ENCODE measurements at regions not wholly inside any gene's neighbourhood (a gene's known extent, or its start where the extent isn't known, plus 50 kb on each side); places are given as distances from the start of the nearest gene placed in this dataset.
"Not testable (repeated sequence)": the region's sequence is repeated elsewhere in the genome, so short reads cannot be mapped to it uniquely, and the experiment has no call there.

GRCh38 chr18:66136039-66136438, 385.2 kb downstream of the CDH7 start:
- no peak for DNase-seq

DNA sequence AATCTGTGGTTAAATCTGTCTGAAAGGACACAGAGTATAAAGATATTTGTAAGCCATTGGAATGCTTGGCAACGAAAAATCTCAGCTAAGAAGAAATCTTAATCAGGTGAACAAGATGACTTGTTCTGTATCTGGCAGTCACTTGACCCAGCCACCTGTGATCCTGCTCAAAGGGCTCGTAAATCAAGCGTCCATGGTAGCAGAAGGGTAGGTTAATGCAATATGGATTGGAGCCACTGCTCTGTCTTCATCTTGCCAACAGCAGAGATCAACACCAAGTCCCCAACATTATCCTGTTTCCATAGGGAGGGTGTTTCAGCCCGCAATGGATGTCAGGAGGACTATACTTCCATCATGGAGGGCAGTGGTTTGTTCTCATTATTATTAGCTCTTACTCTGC, 378.4 kb downstream of the CDH7 start:
- no peak for DNase-seq

DNA sequence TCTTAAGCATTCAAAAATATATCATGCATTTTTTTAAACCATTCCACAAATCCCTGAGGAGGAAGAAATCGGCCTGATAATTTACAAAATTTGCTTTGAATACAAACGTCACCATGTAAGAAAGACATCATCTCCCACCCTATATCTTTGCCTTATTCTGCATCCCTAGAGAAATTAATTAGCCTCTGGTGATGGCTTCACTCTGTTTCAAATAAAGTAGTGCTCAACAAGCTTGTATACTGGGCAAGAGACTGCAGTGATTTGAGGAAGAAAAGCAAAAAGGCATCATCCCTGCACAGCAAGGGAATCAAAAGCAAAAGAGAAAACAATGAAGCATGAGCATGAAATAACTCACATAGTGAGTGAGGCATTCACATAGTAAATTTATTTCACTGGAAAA, 375.5 kb downstream of the CDH7 start:
- no peak for DNase-seq

- DNase-seq = no peak
Measured at GRCh38 chr18:66124394-66124793, 373.6 kb downstream of the CDH7 start.

DNA sequence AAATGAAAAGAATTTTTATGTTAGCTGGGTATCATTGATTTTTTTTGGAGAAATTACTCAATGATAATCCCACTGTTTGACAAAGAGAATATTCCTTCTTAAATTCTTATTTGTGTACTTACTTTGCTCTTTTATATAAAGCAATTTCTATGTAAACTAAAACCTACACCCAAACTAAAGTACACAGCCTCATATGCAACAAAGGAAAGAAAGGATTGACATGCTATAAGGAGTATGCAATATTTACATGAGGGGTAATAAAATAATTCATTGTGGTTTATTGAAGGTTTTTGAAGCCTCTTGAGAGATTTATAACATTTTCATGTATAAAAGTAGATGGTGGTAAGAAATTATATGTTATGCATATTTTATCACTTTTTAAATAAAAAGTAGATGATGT, 368.5 kb downstream of the CDH7 start:
- DNase-seq = no peak

- no peak for DNase-seq
Measured at GRCh38 chr18:66111018-66111417, 360.2 kb downstream of the CDH7 start.

DNA sequence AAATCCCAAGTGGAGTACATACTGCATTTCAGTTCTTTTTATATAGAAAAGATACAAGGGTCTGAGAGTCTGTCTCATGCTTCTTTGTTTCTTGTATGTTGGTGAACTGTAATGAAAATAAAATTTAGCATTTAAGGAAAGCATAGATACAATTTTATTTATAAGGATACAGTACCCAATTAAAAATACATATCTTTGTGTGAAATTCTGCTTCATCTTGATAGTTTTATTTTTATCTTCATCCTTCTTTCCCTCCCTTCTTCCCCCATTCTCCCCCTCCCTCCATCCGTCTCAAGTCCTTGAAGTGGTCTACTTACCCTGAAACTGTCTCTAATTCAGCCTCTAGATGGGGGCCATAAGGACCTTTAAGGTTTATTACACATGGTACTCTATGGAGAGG, 359.8 kb downstream of the CDH7 start:
- no peak for DNase-seq

GRCh38 chr18:66109981-66110380, 359.2 kb downstream of the CDH7 start:
- DNase-seq = no peak

DNA sequence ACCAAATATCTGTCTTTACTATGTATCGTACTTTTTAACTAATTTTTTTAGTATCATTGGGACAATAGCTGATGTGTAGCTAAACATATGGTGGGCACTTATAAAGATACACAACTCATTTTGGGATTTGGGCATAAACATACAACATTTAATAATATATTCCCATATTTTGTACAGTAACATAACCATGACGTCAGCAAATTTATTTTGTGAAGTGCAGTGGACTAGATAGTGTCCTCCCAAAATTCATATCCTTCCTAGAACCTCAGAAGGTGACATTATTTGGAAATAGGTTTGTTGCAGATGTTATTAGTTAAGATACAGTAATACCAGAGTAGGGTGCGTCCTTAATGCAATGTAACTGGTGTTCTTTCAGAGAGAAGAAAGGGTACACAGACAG, 356.7 kb downstream of the CDH7 start:
- DNase-seq = no peak

DNA sequence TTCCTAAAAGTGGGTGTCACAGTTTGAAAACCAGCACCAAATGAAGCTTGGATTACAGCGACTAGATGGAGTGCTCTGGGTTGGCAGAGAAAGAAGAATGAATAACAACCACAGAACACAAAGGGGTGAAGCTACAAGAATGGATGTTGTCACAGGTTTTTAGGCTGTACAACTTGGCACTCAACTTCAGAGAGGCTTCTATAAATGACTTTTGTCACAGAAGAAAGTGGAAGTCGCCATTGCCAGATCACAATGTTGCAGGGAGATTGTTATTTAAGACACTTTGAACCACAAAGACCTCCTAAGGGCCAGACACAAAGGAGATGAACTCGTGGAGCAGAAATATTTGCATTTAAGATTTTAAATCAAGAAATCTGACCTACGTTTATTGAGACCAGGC, 354.2 kb downstream of the CDH7 start:
- no peak for DNase-seq

DNA sequence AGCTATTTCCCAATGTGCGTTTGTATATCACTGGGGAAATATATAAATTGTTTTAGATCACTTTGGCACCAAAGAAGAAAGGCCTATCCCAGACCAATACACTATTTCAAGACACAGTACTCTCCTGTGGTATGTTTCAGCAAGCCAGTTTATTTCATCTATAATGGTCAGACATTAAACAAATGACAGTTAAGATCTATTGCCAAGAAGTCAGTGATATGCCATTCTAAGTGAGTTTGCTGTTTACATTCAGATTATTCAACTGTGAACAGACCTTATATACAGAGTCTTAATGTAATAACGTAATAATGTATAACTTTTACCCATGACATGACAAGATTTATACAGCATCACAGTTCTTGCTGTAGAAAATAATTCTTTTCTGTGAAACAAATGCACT, 352.7 kb downstream of the CDH7 start:
- no peak for DNase-seq

- DNase-seq = no peak
Measured at GRCh38 chr18:66083078-66083477, 332.3 kb downstream of the CDH7 start.

GRCh38 chr18:66078925-66079800, 328.4 kb downstream of the CDH7 start:
- no peak for DNase-seq

GRCh38 chr18:66077066-66077465, 326.3 kb downstream of the CDH7 start:
- no peak for DNase-seq

DNA sequence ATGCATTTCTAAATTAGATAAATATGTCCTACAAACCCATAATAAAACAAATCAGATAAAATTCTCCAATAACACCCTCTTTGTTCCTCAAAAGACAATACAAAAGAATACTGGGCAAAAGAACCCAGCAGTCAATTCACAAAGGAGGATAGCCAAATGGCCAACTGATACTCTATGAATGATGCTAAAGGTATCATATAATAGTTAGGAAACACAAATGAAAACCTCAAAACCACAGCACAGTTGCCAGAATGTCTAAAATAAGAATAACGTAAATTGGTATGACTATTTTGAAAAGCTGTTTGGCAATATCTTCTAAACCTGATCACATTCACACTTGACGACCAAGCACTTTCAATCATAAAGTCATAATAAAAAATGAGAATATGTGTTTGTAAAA, 315.4 kb downstream of the CDH7 start:
- DNase-seq = no peak

DNA sequence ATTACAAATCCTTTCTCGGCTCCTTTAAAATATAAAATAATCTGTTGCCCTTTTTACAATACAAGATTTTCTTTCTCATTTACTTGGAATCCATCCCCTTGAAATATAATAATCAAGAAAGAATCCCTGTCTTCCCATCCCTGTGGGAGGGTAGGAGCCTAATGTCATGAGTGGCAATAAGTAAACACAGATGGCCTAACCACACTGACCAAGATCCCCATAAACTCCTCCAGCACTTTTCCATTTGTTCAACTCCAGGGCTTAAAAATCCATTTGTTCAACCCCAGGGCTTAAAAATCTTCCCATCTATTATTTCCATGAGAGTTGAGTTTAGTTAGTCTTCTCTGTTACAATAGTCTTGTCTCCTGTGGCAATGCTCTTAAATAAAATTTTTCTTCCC, 297.6 kb downstream of the CDH7 start:
- DNase-seq = no peak

DNA sequence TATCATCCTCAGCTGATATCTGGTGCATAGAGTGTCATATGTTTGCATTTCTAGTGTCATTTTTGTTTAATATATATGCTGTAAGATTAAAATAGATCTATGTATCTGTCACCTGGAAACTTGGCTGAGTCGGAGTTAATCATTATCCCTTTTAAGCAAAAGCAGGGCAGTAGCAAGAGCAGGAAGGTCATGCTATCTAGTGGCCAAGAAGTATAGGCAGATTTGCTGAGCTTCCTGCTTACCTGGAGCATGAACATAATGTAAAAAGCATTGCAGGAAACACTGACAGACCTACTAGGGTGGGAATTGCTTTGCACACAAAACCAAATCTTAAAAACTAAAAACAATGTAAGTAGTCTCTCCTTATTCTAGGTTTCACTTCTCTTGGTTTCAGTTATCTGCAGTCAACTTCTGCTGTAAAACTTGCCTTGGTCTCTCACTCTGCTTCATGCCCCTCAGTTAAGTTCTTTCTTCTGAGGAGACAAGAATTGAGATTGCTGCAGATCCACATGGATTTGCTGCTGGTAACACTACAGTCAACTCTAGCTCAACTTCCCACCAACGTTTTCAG, 295.3 kb downstream of the CDH7 start:
- no peak for DNase-seq

GRCh38 chr18:66043009-66043408, 292.2 kb downstream of the CDH7 start:
- DNase-seq = no peak

GRCh38 chr18:66013969-66014368, 263.2 kb downstream of the CDH7 start:
- no peak for DNase-seq

DNA sequence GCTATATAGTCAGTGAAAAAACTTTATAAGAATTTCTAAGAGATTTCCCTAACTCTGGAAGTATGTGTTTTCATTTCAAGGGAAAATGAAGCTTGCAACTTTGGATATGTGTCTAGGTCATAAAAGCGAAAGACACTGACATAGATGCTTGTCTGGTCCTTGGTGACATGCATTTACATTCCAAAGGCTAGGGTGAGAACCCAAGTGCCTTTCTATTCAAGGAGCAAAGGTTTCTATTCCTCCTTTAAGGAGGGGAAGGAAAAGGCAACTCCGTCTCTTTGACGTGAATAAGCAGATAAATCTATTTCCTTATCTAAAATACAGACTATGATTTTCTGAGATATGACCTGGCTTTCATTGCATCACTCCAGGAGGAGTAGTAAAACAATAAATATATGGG, 261.1 kb downstream of the CDH7 start:
- DNase-seq = no peak

DNA sequence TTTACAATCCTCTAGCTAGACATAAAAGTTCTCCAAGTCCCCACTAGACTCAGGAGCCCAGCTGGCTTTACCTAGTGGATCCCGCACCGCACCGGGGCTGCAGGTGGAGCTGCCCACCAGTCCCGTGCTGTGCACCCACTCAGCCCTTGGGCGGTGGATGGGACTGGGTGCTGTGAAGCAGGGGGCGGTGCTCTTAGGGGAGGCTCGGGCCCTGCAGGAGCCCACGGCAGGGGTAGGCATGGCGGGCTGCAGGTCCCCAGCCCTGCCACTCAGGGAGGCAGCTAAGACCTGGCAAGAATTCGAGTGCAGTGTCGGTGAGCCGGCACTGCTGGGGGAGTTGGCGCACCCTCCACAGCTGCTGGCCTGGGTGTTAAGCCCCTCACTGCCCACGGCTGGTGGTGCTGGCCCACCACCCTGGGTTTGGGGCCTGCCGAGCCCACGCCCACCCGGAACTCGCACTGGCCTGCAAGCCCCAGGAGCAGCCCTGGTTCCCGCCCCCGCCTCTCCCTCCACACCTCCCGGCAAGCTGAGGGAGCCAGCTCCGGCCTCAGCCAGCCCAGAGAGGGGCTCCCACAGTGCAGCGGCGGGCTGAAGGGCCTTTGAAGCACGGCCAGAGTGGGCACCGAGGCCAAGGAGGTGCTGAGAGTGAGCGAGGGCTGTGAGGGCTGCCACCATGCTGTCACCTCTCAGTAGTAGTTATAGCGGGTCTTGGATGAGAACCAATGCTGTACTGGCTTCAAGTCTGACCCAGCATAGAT, 255.2 kb downstream of the CDH7 start:
- no peak for DNase-seq

GRCh38 chr18:65998971-65999700, 248.3 kb downstream of the CDH7 start:
- not testable (repeated sequence) for DNase-seq

- DNase-seq = no peak
Measured at GRCh38 chr18:65995206-65995605, 244.4 kb downstream of the CDH7 start.

Measured in NCI-H1694 (cell line).